Endothelial cell of umbilical vein (primary cell): ENCODE measurements at regions not wholly inside any gene's neighbourhood (a gene's known extent, or its start where the extent isn't known, plus 50 kb on each side); places are given as distances from the start of the nearest gene placed in this dataset.

Source experiments
- BruUV-seq: library from RNA; stranded (reverse); fragments of 400-500 nt; replicated peaks from 2 replicates; lab custom pipeline; 2021; lab: Mats Ljungman, UMichigan
- CTCF ChIA-PET: fragments of 300-600, 350-600 bp; sonication (Branson Sonifier 250); formaldehyde crosslinking; loops from one replicate; lab custom pipeline; 2021; ENCODE audit warnings: antibody characterized with exemption, inconsistent platforms; lab: Charles Lee
- POLR2A ChIA-PET: fragments of 300-600, 350-600 bp; sonication (Branson Sonifier 250); formaldehyde crosslinking; loops from one replicate; lab custom pipeline; 2021; ENCODE audit warnings: antibody characterized with exemption, inconsistent platforms; lab: Charles Lee
- DNase-seq: peaks from one replicate; pipeline ENCODE4 v3.0.0-alpha.2; 2011; ENCODE audit warnings: low read depth, low spot score
- FAIRE-seq: peaks from 2 replicates; lab custom pipeline; 2011; peaks lifted over from hg19 to GRCh38; lab: Jason Lieb, UNC
- H2AFZ ChIP-seq: 2 replicates; pipeline ENCODE4 v1.6.0; 2012; ENCODE audit warnings: low read depth, low read length, control low read depth, inconsistent platforms
- H3K27ac ChIP-seq: 2 replicates; pipeline ENCODE4 v1.5.1; 2011; ENCODE audit warnings: low read depth, mild to moderate bottlenecking, control low read depth, low read length, moderate library complexity; ENCODE audit not compliant: insufficient read depth
- H3K27me3 ChIP-seq, 2 experiments: 2 replicates each; pipeline versions ENCODE4 v1.6.0 to v1.6.1; 2011; ENCODE audit warnings: low read length in 2 of 2, mixed read lengths in 1 of 2; ENCODE audit not compliant: control insufficient read depth in 2 of 2, insufficient read depth in 2 of 2
- H3K36me3 ChIP-seq, 2 experiments: 2 replicates in 1 of 2; 3 replicates in 1 of 2; pipeline ENCODE4 v1.5.1; 2011; ENCODE audit warnings: low read length in 2 of 2, mild to moderate bottlenecking in 1 of 2, moderate library complexity in 1 of 2; ENCODE audit not compliant: control insufficient read depth in 2 of 2, insufficient read depth in 2 of 2; ENCODE audit errors: extremely low read depth in 1 of 2
- H3K4me1 ChIP-seq: 3 replicates; pipeline ENCODE4 v1.5.1; 2011; ENCODE audit warnings: mild to moderate bottlenecking, low read length; ENCODE audit not compliant: control insufficient read depth, insufficient read depth; ENCODE audit errors: extremely low read depth
- H3K4me2 ChIP-seq: 2 replicates; pipeline ENCODE4 v1.6.1; 2011; ENCODE audit warnings: low read length, control low read depth, mixed read lengths; ENCODE audit not compliant: insufficient read depth
- H3K4me3 ChIP-seq, 3 experiments: fragments of 200-600 bp in 1 of 3; sonication (generic), shearing (Covaris generic) in 1 of 3; replicated peaks in 1 of 3; 2 replicates each; pipeline ENCODE4 v1.5.1; 2011 to 2016; ENCODE audit warnings: control low read depth in 3 of 3, low read length in 3 of 3, mild to moderate bottlenecking in 2 of 3, inconsistent platforms in 1 of 3, low read depth in 1 of 3, moderate library complexity in 1 of 3; ENCODE audit not compliant: insufficient read depth in 1 of 3
- H3K79me2 ChIP-seq: 2 replicates; pipeline ENCODE4 v1.6.0; 2012; ENCODE audit warnings: low read length, inconsistent platforms; ENCODE audit not compliant: control insufficient read depth, insufficient read depth
- H3K9ac ChIP-seq: replicated peaks from 2 replicates; pipeline ENCODE3; 2011; ENCODE audit warnings: low read length, control low read depth; ENCODE audit not compliant: insufficient read depth; ENCODE audit errors: extremely low read depth
- H3K9me1 ChIP-seq: replicated peaks from 3 replicates; pipeline ENCODE4 v1.6.0; 2011; ENCODE audit warnings: mild to moderate bottlenecking, low read length; ENCODE audit not compliant: control insufficient read depth, insufficient read depth; ENCODE audit errors: extremely low read depth
- H3K9me3 ChIP-seq: replicated peaks from 2 replicates; pipeline ENCODE4 v1.5.1; 2012; ENCODE audit warnings: low read length, inconsistent platforms; ENCODE audit not compliant: control insufficient read depth, insufficient read depth
- H4K20me1 ChIP-seq: replicated peaks from 2 replicates; pipeline ENCODE3; 2011; ENCODE audit warnings: mild to moderate bottlenecking, low read length; ENCODE audit not compliant: control insufficient read depth, insufficient read depth; ENCODE audit errors: extremely low read depth
- EZH2 ChIP-seq: IDR thresholded peaks from 2 replicates; pipeline ENCODE4 v1.6.1; 2012; ENCODE audit warnings: borderline replicate concordance, low read depth, mild to moderate bottlenecking, moderate library complexity, low read length, inconsistent platforms; ENCODE audit not compliant: severe bottlenecking
- FOS ChIP-seq: IDR thresholded peaks from 2 replicates; pipeline ENCODE4 v1.6.1; 2011; ENCODE audit warnings: mild to moderate bottlenecking, low read length, moderate library complexity, borderline replicate concordance; ENCODE audit not compliant: insufficient read depth
- GATA2 ChIP-seq: IDR thresholded peaks from 2 replicates; pipeline ENCODE4 v1.7.0; 2011; ENCODE audit warnings: low read depth, mild to moderate bottlenecking, moderate library complexity, mixed read lengths, low read length; ENCODE audit not compliant: insufficient read length, insufficient read depth
- JUN ChIP-seq: IDR thresholded peaks from 2 replicates; pipeline ENCODE4 v1.6.1; 2011; ENCODE audit warnings: borderline replicate concordance, low read depth; ENCODE audit not compliant: insufficient read length, insufficient read depth
- MYC ChIP-seq: IDR thresholded peaks from one replicate; pipeline ENCODE4 v1.6.1; 2011; ENCODE audit warnings: mild to moderate bottlenecking, low read depth, low read length
- POLR2A ChIP-seq: IDR thresholded peaks from 2 replicates; pipeline ENCODE4 v1.6.1; 2012; ENCODE audit warnings: low read depth, mild to moderate bottlenecking, control low read depth, low read length
- POLR2AphosphoS5 ChIP-seq: IDR thresholded peaks from 2 replicates; pipeline ENCODE4 v1.6.1; 2012; ENCODE audit warnings: low read depth, mild to moderate bottlenecking, control low read depth, low read length, moderate library complexity; ENCODE audit not compliant: insufficient read depth
- dilution Hi-C: fragments of 300-500 bp; cut with MboI; formaldehyde crosslinking; loops from one replicate; pipeline ENCODE4 v1.15.0; 2019; ENCODE audit warnings: low sequenced_read_pairs; ENCODE audit not compliant: extremely low pct_ligation_motif_present
- intact Hi-C: fragments of 100-400 bp; cut with micrococcal nuclease; formaldehyde crosslinking; loops from one replicate; pipeline ENCODE4 v1.10.0; 2022
- TF ChIP-seq, protein P1 (sequence below): IDR thresholded peaks from 2 replicates; pipeline ENCODE4 v1.6.1; 2011; ENCODE audit not compliant: insufficient read depth, insufficient read length
- TF ChIP-seq, protein P2 (sequence below), 2 donors: IDR thresholded peaks; 1 replicate in 1 of 2; 2 replicates in 1 of 2; pipeline ENCODE4 v1.5.1; 2011; ENCODE audit warnings: low read length in 2 of 2, mild to moderate bottlenecking in 2 of 2, moderate library complexity in 2 of 2, control low read depth in 1 of 2, inconsistent platforms in 1 of 2, low read depth in 1 of 2; ENCODE audit not compliant: insufficient read depth in 1 of 2; ENCODE audit errors: extremely low read depth in 1 of 2

DNA sequence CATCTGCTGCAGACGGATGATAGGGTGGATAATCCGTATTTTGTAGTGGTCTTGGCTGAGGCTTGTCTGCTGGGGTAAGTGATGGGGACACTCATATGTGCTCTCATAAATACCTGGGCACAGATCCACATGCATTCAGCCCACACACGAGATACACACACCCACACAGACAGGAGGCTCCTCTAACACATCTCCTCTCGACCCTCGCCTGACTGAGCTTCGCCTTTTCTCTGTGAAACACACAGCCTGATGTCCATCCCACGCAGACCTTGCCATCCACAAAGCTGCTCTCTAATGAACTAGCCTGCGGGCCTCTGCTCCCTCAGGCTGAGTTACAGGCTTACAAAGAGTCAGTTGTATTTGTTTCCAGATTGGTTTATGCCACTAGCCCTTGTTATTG lies 96.3 kb upstream of the CSF3R start:
- POLR2A ChIA-PET, result no interaction called here
- Histone ChIP-seq H3K9me1 (no peaks in the 10 kb centered on the region), H4K20me1 (no peaks in the 10 kb centered on the region), H3K79me2 (no peaks in the 10 kb centered on the region), H3K9me3 (no peaks in the 10 kb centered on the region), H3K27ac (no peak overlapping the region), H3K4me2 (no peak overlapping the region), H2AFZ (no peak overlapping the region), H3K36me3 (no peaks in the 10 kb centered on the region), H3K9ac (no peak overlapping the region), H3K27me3 (no peaks in the 10 kb centered on the region), H3K4me1 (no peaks in the 10 kb centered on the region), H3K4me3 (no peak overlapping the region)
- no TSS peak for BruUV-seq
- dilution Hi-C loops, result no loop called here
- no peak for DNase-seq
- TF ChIP-seq EZH2 (no peak), POLR2A (no peak), JUN (no peak)
- TF ChIP-seq, protein P1, sequence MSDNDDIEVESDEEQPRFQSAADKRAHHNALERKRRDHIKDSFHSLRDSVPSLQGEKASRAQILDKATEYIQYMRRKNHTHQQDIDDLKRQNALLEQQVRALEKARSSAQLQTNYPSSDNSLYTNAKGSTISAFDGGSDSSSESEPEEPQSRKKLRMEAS, result no peak
- no peak for FAIRE-seq
- intact Hi-C loops, result loop anchor here (5.0 kb wide), 2 partner anchors 123 to 598 kb away; no protein-coding TSS in a partner anchor
- CTCF ChIA-PET, result no interaction called here

DNA sequence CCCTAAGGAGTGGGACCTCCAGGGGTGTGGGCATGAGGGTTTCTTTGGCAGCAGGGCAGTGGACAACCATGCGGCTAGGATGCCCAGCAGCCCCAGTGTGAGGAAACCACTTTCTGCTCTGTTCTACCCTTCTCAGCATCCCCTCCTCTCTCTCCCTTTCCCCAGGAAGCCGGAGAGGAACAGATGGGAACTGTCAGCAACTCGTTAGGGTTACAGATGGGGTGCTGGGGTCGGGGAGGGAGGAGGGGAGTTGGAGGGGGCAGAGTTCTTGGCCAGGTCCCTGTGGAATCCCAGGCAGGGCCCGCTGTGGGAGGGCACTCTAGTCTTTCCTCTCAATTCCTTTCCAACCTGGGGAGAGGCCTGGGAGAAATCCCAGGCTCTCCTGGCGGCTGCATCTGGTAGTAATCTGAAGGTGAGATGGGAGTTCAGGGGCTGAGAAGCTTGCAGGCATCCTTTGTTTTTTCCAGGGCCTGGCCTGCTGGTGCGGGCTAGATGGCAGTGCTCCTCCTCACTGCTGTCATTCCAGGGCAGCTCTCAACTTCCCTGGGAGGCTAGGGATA lies 93.9 kb upstream of the CSF3R start:
- intact Hi-C loops, result loop anchor here (1.0 to 5.0 kb wide), 4 partner anchors 126 to 858 kb away; no protein-coding TSS in a partner anchor
- TF ChIP-seq, protein P1, result no peak
- TF ChIP-seq POLR2A (no peak), POLR2AphosphoS5 (no peak), GATA2 (no peak), FOS (no peak), EZH2 (no peak), JUN (no peak), MYC (no peak)
- TF ChIP-seq, protein P2, sequence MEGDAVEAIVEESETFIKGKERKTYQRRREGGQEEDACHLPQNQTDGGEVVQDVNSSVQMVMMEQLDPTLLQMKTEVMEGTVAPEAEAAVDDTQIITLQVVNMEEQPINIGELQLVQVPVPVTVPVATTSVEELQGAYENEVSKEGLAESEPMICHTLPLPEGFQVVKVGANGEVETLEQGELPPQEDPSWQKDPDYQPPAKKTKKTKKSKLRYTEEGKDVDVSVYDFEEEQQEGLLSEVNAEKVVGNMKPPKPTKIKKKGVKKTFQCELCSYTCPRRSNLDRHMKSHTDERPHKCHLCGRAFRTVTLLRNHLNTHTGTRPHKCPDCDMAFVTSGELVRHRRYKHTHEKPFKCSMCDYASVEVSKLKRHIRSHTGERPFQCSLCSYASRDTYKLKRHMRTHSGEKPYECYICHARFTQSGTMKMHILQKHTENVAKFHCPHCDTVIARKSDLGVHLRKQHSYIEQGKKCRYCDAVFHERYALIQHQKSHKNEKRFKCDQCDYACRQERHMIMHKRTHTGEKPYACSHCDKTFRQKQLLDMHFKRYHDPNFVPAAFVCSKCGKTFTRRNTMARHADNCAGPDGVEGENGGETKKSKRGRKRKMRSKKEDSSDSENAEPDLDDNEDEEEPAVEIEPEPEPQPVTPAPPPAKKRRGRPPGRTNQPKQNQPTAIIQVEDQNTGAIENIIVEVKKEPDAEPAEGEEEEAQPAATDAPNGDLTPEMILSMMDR (IDR thresholded peaks at IDR 0.05; ENCODE audit: extremely low read depth in 1 of 2, insufficient read depth in 1 of 2, low read depth in 1 of 2, low read length in 2 of 2), result no peak
- H3K4me2 ChIP-seq, result no peak overlapping the region
- H3K36me3 ChIP-seq, result no peaks in the 10 kb centered on the region
- CTCF ChIA-PET, result interaction anchor here (0.6 to 3.7 kb wide), 53 partner anchors 8 to 1442 kb away, joined by 3 to 72 read pairs (median 4); partner anchors contain the start of genes MRPS15, MTF1 and ZC3H12A
- POLR2A ChIA-PET, result no interaction called here
- FAIRE-seq, result no peak
- dilution Hi-C loops, result no loop called here
- no peaks in the 10 kb centered on the region for H3K9me1 ChIP-seq
- no TSS peak for BruUV-seq
- H3K27me3 ChIP-seq, result no peaks in the 10 kb centered on the region
- H3K9ac ChIP-seq, result no peak overlapping the region
- H2AFZ ChIP-seq, result no peak overlapping the region
- no peaks in the 10 kb centered on the region for H4K20me1 ChIP-seq
- DNase-seq, result no peak
- no peaks in the 10 kb centered on the region for H3K79me2 ChIP-seq
- H3K4me3 ChIP-seq, result no peak overlapping the region
- H3K4me1 ChIP-seq, result no peaks in the 10 kb centered on the region
- H3K9me3 ChIP-seq, result no peaks in the 10 kb centered on the region
- no peak overlapping the region for H3K27ac ChIP-seq
